Activated T-cell treated with anti-CD3 and anti-CD28 coated beads, Interleukin-2, amount 50 U/mL, for 4 hours (primary cell): ENCODE measurements at regions not wholly inside any gene's neighbourhood (a gene's known extent, or its start where the extent isn't known, plus 50 kb on each side); places are given as distances from the start of the nearest gene placed in this dataset.
"Not testable (repeated sequence)": the region's sequence is repeated elsewhere in the genome, so short reads cannot be mapped to it uniquely, and the experiment has no call there.

ENCODE experiments used
- ATAC-seq, 2 donors: fragments of 200-7000 bp; cut with Tn5 transposase; one replicate each; pipeline ENCODE4 v1.10.0; 2021
- DNase-seq: peaks from one replicate; pipeline ENCODE4 v3.0.0-alpha.2; 2020
- H3K27me3 Mint-ChIP-seq: one replicate; pipeline ENCODE4 v1.8.0; 2021; ENCODE audit warnings: low read depth, mixed read lengths
- H3K36me3 Mint-ChIP-seq: one replicate; pipeline ENCODE4 v1.8.0; 2022; ENCODE audit warnings: mixed read lengths; ENCODE audit not compliant: insufficient read depth
- H3K4me1 Mint-ChIP-seq: one replicate; pipeline ENCODE4 v1.8.0; 2021; ENCODE audit warnings: low read depth, mixed read lengths
- H3K4me3 Mint-ChIP-seq: one replicate; pipeline ENCODE4 v1.8.0; 2021; ENCODE audit warnings: mild to moderate bottlenecking, moderate library complexity, mixed read lengths
- H3K9me3 Mint-ChIP-seq: one replicate; pipeline ENCODE4 v1.8.0; 2021; ENCODE audit warnings: mixed read lengths

GRCh38 chr7:142583446-142583845 is 165.8 kb upstream of the PRSS1 start:
- no peaks in the 10 kb centered on the region for H3K27me3 Mint-ChIP-seq
- H3K4me3 Mint-ChIP-seq: no peak overlapping the region
- DNase-seq: peak; percentile 9
- ATAC-seq: peak; percentile 87 to 92
- no peaks in the 10 kb centered on the region for H3K9me3 Mint-ChIP-seq
- H3K4me1 Mint-ChIP-seq: peaks cover 27% of the 10 kb centered on the region
- H3K36me3 Mint-ChIP-seq: no peaks in the 10 kb centered on the region

- Mint-ChIP-seq H3K9me3 (no peaks in the 10 kb centered on the region), H3K4me1 (peaks cover 24% of the 10 kb centered on the region), H3K36me3 (no peaks in the 10 kb centered on the region), H3K4me3 (no peak overlapping the region), H3K27me3 (no peaks in the 10 kb centered on the region)
- ATAC-seq: no peak
- DNase-seq: no peak
These were observed 166.9 kb upstream of the PRSS1 start for GRCh38 chr7:142582351-142582750.

GRCh38 chr7:142581341-142581740 is 167.9 kb upstream of the PRSS1 start:
- Mint-ChIP-seq H3K9me3 (no peaks in the 10 kb centered on the region), H3K4me1 (peaks cover 24% of the 10 kb centered on the region), H3K27me3 (no peaks in the 10 kb centered on the region), H3K4me3 (peak overlapping the region; percentile 51), H3K36me3 (no peaks in the 10 kb centered on the region)
- DNase-seq (no peak), ATAC-seq (peak; percentile 57 to 59)

GRCh38 chr7:142579946-142580345 is 169.3 kb upstream of the PRSS1 start:
- no peak for DNase-seq
- no peaks in the 10 kb centered on the region for H3K27me3 Mint-ChIP-seq
- peaks cover 24% of the 10 kb centered on the region for H3K4me1 Mint-ChIP-seq
- H3K4me3 Mint-ChIP-seq: no peak overlapping the region
- no peaks in the 10 kb centered on the region for H3K36me3 Mint-ChIP-seq
- no peaks in the 10 kb centered on the region for H3K9me3 Mint-ChIP-seq
- ATAC-seq: no peak

- H3K4me3 Mint-ChIP-seq, DNase-seq, ATAC-seq, H3K4me1 Mint-ChIP-seq, H3K36me3 Mint-ChIP-seq, H3K9me3 Mint-ChIP-seq, H3K27me3 Mint-ChIP-seq: not testable (repeated sequence)
These were observed 173.9 kb upstream of the PRSS1 start for GRCh38 chr7:142575351-142575750.

GRCh38 chr7:142571581-142571980 is 177.7 kb upstream of the PRSS1 start:
- no peaks in the 10 kb centered on the region for H3K4me1 Mint-ChIP-seq
- no peak overlapping the region for H3K4me3 Mint-ChIP-seq

GRCh38 chr7:142569851-142570250 is 179.4 kb upstream of the PRSS1 start:
- DNase-seq (no peak), ATAC-seq (no peak)
- Mint-ChIP-seq H3K27me3 (no peaks in the 10 kb centered on the region), H3K36me3 (no peaks in the 10 kb centered on the region), H3K4me1 (no peaks in the 10 kb centered on the region), H3K9me3 (no peaks in the 10 kb centered on the region), H3K4me3 (no peak overlapping the region)

More at GRCh38 chr7:142571581-142571980, 177.7 kb upstream of the PRSS1 start:
- no peak for ATAC-seq
- Mint-ChIP-seq H3K9me3 (no peaks in the 10 kb centered on the region), H3K36me3 (no peaks in the 10 kb centered on the region), H3K27me3 (no peaks in the 10 kb centered on the region)
- no peak for DNase-seq

GRCh38 chr7:142568435-142569097 is 180.7 kb upstream of the PRSS1 start:
- ATAC-seq (no peak), DNase-seq (no peak)
- Mint-ChIP-seq H3K27me3 (peaks cover 3% of the 10 kb centered on the region), H3K36me3 (no peaks in the 10 kb centered on the region), H3K9me3 (no peaks in the 10 kb centered on the region), H3K4me1 (no peaks in the 10 kb centered on the region), H3K4me3 (no peak overlapping the region)

GRCh38 chr7:142567201-142568075 is 181.8 kb upstream of the PRSS1 start:
- Mint-ChIP-seq H3K27me3 (peaks cover 4% of the 10 kb centered on the region), H3K4me3 (no peak overlapping the region), H3K9me3 (no peaks in the 10 kb centered on the region), H3K36me3 (no peaks in the 10 kb centered on the region), H3K4me1 (no peaks in the 10 kb centered on the region)
- DNase-seq (no peak), ATAC-seq (no peak)

GRCh38 chr7:142566271-142566670 is 183.0 kb upstream of the PRSS1 start:
- H3K4me1 Mint-ChIP-seq: no peaks in the 10 kb centered on the region
- ATAC-seq: no peak
- H3K4me3 Mint-ChIP-seq: no peak overlapping the region

GRCh38 chr7:142564125-142564524 is 185.1 kb upstream of the PRSS1 start:
- H3K4me3 Mint-ChIP-seq, H3K4me1 Mint-ChIP-seq, H3K36me3 Mint-ChIP-seq, H3K27me3 Mint-ChIP-seq, ATAC-seq, DNase-seq, H3K9me3 Mint-ChIP-seq: not testable (repeated sequence)

More at GRCh38 chr7:142566271-142566670, 183.0 kb upstream of the PRSS1 start:
- no peaks in the 10 kb centered on the region for H3K9me3 Mint-ChIP-seq
- peaks cover 4% of the 10 kb centered on the region for H3K27me3 Mint-ChIP-seq
- H3K36me3 Mint-ChIP-seq: no peaks in the 10 kb centered on the region
- no peak for DNase-seq

- no peak for ATAC-seq
- Mint-ChIP-seq H3K27me3 (peaks cover 4% of the 10 kb centered on the region), H3K36me3 (no peaks in the 10 kb centered on the region), H3K9me3 (no peaks in the 10 kb centered on the region), H3K4me3 (no peak overlapping the region), H3K4me1 (no peaks in the 10 kb centered on the region)
- DNase-seq: no peak
These were observed 185.8 kb upstream of the PRSS1 start for GRCh38 chr7:142563470-142563869.

GRCh38 chr7:142562688-142563087 is 186.6 kb upstream of the PRSS1 start:
- H3K4me1 Mint-ChIP-seq: peaks cover 5% of the 10 kb centered on the region
- H3K36me3 Mint-ChIP-seq: no peaks in the 10 kb centered on the region
- DNase-seq (no peak), ATAC-seq (no peak)
- peaks cover 8% of the 10 kb centered on the region for H3K27me3 Mint-ChIP-seq
- H3K4me3 Mint-ChIP-seq: no peak overlapping the region
- H3K9me3 Mint-ChIP-seq: no peaks in the 10 kb centered on the region

- not testable (repeated sequence) for H3K36me3 Mint-ChIP-seq, H3K4me3 Mint-ChIP-seq, ATAC-seq, H3K9me3 Mint-ChIP-seq, H3K4me1 Mint-ChIP-seq, DNase-seq
- H3K27me3 Mint-ChIP-seq: peaks cover 13% of the 10 kb centered on the region
These were observed 187.9 kb upstream of the PRSS1 start for GRCh38 chr7:142561396-142561795.

- H3K36me3 Mint-ChIP-seq, DNase-seq, ATAC-seq, H3K9me3 Mint-ChIP-seq, H3K4me1 Mint-ChIP-seq: not testable (repeated sequence)
- peak overlapping the region; percentile 26 for H3K4me3 Mint-ChIP-seq
- H3K27me3 Mint-ChIP-seq: peaks cover 13% of the 10 kb centered on the region
These were observed 188.5 kb upstream of the PRSS1 start for GRCh38 chr7:142560770-142561169.
